GM21360 (cell line): ENCODE measurements at regions not wholly inside any gene's neighbourhood (a gene's known extent, or its start where the extent isn't known, plus 50 kb on each side); places are given as distances from the start of the nearest gene placed in this dataset.
"Not testable (repeated sequence)": the region's sequence is repeated elsewhere in the genome, so short reads cannot be mapped to it uniquely, and the experiment has no call there.

ENCODE experiments used
- ATAC-seq: cut with Tn5 transposase; IDR thresholded peaks from one replicate; pipeline ENCODE4 v1.9.1; 2021; ENCODE audit warnings: mild to moderate bottlenecking, moderate library complexity; ENCODE audit not compliant: unreplicated experiment

- ATAC-seq: no peak
Observed at GRCh38 chr11:93032580-93032979, 63.1 kb downstream of the MTNR1B start.

- no peak for ATAC-seq
Observed at GRCh38 chr11:93033093-93033492, 63.6 kb downstream of the MTNR1B start.

DNA sequence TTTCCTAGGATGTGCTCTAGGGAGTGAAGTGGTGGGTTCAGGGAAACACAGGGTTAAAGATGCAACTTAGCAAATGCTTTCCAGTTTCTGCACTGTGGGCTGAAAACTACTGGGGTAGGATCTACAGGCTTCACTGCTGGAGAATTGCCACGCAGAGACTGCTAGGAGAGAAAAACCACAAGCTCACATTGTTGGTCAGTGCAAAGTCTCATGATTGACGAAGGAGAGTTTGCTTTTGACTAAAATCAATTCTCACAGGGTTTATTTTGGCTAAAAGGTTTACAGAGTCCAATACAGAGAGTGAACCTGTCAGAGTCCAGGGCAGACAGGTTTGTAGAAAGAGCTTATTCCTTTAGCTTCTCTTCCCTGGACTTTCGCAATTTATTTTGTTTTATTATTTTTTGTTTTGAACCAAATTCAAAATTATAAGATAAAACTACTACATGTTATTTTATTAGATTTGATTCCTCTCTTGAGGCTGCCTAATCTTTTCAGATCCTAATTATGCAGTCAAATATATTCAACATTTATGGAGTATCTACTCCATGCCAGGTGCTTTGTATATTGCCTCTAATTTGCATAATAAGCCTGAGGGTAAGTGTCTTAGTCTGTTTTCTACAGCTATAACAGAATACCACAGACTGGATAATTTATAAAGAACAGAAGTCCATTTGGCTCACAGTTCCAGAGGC lies 64.7 kb downstream of the MTNR1B start:
- ATAC-seq: no peak

- ATAC-seq: no peak
Observed at GRCh38 chr11:93034723-93035039, 65.2 kb downstream of the MTNR1B start.

DNA sequence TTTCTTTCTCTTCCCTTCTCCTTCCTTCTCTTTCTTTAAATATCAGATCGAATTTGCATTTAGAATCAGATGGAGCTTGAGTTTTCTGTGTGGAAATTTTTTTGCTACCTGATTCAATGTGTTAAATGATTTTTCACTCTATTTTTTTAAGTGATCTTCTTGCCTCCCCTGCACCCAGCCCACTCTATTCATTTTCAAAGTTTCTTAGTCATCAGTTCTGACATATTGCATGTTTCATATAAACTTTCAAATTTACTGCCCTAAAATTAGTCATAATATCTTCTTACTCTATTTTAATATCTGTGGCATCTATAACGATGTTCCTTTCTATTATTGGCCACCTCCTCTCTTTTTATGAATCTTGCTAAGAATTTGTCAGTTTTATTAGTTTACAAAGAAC lies 69.1 kb downstream of the MTNR1B start:
- no peak for ATAC-seq

DNA sequence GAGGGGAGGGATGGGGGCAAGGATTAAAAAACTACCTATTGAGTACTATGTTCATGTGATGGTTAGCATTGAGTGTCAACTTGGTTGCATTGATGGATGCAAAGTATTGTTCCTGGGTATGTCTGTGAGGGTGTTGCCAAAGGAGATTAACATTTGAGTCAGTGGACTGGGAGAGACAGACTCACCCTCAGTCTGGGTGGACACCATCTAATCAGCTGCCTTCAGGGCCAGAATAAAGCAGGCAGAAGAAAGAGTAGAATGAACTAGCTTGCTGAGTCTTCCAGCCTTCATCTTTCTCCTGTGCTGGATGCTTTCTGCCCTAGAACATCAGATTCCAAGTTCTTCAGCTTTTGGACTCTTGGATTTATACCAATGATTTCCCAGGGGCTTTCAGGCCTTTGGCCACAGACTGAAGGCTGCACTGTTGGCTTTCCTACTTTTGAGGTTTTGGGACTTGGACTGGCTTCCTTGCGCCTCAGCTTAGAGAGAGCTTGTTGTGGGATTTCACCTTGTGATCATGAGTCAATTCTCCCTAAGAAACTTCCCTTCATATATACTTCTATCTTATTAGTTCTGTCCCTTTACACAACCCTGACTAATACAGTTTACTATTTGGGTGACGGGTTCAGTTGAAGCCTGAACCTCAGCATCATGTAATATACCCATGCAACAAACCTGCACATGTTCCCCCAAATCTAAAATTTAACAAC lies 70.2 kb downstream of the MTNR1B start:
- no peak for ATAC-seq

- ATAC-seq: no peak
Observed at GRCh38 chr11:93041682-93042081, 72.2 kb downstream of the MTNR1B start.

DNA sequence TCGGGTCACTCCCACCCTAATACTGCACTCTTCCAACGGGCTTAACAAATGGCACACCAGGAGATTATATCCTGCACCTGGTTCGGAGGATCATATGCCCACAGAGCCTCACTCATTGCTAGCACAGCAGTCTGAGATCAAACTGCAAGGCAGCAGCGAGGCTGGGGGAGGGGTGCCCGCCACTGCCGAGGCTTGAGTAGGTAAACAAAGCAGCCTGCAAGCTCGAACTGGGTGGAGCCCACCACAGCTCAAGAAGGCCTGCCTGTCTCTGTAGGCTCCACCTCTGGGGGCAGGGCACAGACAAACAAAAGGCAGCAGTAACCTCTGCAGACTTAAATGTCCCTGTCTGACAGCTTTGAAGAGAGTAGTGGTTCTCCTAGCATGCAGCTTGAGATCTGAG lies 73.7 kb downstream of the MTNR1B start:
- not testable (repeated sequence) for ATAC-seq

DNA sequence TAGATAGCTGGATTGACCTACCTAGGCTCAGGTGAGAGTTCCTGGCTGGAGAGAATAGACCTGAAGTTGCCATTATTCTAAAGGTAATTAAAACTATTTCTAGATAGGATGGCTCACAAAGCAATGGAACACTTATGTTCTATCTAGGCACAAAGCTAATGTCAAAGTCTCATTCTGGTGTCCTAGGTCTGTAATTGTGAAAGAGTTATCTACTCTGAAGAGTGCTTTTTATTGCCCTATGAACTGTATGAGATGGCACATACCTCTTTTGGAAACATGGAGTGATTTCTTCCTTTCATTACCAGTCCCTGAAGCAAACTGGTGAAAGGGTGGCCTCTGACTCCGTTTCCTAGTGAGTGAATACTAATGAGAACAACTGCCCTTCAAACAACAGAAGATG lies 80.3 kb downstream of the MTNR1B start:
- no peak for ATAC-seq

DNA sequence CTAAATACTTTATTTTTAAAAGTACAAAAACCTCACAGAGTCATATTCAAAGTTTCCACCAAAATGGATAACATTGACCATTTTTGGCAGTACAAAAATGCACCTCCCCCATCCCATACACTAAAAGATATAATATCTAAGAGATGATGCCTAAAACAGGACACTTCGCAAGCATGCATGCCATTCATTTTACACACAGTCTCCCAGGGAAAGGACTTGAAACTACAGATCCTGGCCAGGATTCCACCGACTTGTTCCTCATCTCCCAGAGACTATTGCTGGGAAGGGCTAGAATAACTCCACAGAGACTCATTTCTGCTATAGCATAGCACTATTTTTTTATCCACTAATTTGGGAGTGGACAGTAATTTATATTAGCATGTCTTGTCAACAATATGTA lies 81.7 kb downstream of the MTNR1B start:
- ATAC-seq: no peak

DNA sequence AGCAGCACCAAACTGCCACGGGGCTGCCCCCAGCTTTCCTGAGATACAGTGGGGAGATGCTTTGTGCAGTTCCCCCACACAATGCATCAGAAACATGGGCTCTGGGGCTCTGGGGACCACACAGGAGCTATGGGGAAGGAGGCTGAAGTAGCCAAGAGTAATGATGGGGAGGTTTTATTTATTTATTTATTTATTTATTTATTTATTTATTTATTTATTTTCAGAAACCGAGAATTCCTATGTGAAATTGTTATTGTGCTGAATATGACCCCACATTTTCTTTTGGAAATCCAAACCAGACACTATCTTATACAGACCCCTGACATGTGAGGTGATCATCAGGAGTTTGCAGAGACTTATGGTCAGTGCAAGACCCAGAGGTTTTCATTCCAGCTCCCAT lies 84.4 kb downstream of the MTNR1B start:
- no peak for ATAC-seq

- ATAC-seq: no peak
Observed at GRCh38 chr11:93054279-93054678, 84.8 kb downstream of the MTNR1B start.

- ATAC-seq: no peak
Observed at GRCh38 chr11:93054881-93055280, 85.4 kb downstream of the MTNR1B start.

DNA sequence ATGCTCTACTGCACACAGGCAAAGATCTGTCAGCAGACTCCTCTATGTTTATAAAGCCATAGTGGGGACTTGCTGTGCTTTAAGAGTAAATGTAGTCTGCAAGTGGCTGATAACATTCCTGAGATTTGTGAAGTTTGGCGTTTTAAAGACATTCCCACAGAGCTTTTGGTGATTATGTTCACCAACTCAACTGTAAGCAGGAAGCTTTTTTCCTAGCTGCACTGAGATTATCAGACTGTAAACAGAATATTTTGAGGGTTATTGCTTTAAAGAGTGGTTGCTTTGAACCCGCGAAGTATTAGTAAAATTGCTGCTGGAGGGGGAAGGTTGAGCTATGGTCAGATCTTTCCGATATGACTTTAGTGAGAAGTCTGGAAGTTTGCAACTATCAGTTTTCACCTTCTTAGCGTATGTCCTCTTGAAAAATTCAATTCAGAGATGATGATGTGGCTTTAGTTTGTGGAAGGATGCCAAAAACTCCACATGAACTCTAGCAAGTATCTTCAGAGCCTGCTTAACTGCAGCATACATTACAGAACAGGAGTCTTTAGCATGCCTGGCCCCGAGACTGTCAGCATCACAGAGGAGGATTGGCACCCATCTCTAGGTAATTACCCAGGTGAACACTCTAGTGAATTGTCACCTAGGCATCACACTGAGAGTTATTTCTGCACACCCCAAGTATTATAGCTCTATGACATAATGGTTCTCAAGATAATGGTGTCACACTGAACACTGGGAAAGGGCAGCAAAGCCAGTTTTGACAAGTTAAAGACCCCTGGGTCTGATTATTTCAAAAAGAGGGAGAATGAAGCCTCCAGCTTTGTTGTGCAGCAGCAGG lies 89.9 kb downstream of the MTNR1B start:
- no peak for ATAC-seq

DNA sequence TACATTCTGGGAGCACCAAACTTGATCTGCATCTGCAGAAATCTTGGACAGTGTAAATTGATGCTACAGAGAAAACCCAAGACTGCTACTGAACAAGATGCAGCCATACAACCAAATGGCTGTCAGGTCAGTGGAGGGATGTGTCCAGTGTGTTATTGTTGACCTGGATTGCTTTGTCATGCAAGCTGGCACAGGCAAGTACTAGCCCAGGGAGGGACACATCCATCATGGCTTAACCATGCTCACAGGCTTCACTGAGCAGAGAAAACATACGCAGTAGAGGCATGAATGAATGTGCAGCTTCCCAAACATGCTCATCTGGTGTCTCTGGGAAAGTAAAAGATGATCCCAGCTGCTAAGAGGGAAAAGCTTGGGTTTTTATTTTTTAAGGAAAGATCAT lies 93.6 kb downstream of the MTNR1B start:
- ATAC-seq: no peak

GRCh38 chr11:93065074-93065674 lies 95.7 kb downstream of the MTNR1B start:
- not testable (repeated sequence) for ATAC-seq

GRCh38 chr11:93067881-93068390 lies 98.5 kb downstream of the MTNR1B start:
- ATAC-seq: no peak

- no peak for ATAC-seq
Observed at GRCh38 chr11:93072229-93072914, 102.9 kb downstream of the MTNR1B start.

DNA sequence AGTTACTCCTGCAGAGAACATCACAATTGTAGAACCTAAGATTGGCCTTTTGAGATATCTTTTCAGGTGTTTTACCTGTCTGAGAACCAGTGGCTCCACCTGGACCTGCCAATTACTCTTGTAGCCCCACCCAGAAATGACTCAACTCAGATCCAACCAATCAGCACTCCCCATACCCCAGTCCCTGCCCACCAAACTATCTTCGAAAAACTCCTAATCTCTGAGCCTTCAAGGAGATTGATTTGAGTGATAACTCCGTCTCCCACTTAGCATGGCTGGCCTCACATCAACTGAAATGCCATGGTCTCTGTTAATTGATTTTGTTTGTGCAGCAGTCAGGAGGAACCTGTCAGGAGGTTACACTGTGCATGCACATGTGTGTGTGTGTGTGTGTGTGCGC lies 103.6 kb downstream of the MTNR1B start:
- no peak for ATAC-seq

DNA sequence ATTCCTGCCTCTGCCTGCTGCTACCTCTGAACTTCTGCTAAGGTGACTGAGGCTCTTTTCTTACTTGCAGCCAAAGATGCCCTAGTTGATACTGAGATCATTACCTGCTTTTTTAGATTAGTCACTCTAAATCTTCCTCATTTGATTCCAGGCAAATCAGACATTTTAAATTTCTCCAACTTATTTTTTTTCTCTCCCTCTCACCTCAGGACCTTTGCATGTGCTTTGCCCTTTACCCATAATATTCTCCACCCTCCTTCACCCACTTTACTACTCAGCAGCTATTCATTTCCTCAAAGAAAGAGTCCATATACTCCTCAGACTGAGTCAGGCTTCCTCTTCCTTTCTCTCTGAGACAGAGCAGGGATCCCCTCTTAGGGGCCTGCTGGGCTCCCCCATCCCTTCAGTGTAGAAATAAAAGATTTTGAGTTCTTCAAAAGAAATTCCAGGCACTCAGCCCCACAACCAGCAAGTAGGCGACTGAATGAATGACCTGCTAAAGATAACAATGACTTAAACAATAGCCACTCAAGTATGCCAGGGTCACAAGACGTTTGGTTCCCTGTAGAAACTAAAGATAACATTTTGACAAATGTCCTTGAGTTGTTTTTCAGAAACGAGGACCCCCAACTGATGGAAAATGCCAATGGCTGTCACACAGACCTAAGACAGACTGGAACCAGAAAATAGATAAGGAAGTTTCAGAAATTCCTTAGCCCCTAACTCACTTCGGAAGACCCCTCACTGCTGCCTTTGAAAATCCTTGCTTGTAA lies 104.2 kb downstream of the MTNR1B start:
- no peak for ATAC-seq
